GM12873 (cell line): ENCODE measurements at regions not wholly inside any gene's neighbourhood (a gene's known extent, or its start where the extent isn't known, plus 50 kb on each side); places are given as distances from the start of the nearest gene placed in this dataset.

ENCODE experiments used
- CTCF ChIP-seq: IDR thresholded peaks from 2 replicates; pipeline ENCODE4 v1.5.1; 2012; ENCODE audit warnings: low read depth, mild to moderate bottlenecking, moderate library complexity, low read length, control low read depth; ENCODE audit not compliant: insufficient read depth; ENCODE audit errors: missing control alignments

- TF ChIP-seq CTCF: no peak
Measured at GRCh38 chr3:174336784-174337183, 522.4 kb upstream of the NAALADL2 start.

- no peak for TF ChIP-seq CTCF
Measured at GRCh38 chr3:174337227-174337626, 521.9 kb upstream of the NAALADL2 start.

GRCh38 chr3:174340624-174341587 lies 518.2 kb upstream of the NAALADL2 start:
- TF ChIP-seq CTCF: no peak

- TF ChIP-seq CTCF: no peak
Measured at GRCh38 chr3:174342171-174342570, 517.0 kb upstream of the NAALADL2 start.

GRCh38 chr3:174342941-174343501 lies 516.1 kb upstream of the NAALADL2 start:
- no peak for TF ChIP-seq CTCF

- TF ChIP-seq CTCF: no peak
Measured at GRCh38 chr3:174346141-174346540, 513.0 kb upstream of the NAALADL2 start.

- TF ChIP-seq CTCF: no peak
Measured at GRCh38 chr3:174346571-174346970, 512.6 kb upstream of the NAALADL2 start.
